ENCODE measurements at regions not wholly inside any gene's neighbourhood (a gene's known extent, or its start where the extent isn't known, plus 50 kb on each side); places are given as distances from the start of the nearest gene placed in this dataset.

GRCh38 chr2:240369801-240370585 lies 65.5 kb upstream of the GPC1 start:
- no peaks in the 10 kb centered on the region for H3K27me3 ChIP-seq (ENCODE audit: control insufficient read depth, insufficient read depth, low read length)
- no peaks in the 10 kb centered on the region for H3K36me3 ChIP-seq (ENCODE audit: control insufficient read depth, insufficient read depth, low read length)
- H3K27ac ChIP-seq (ENCODE audit: low read depth, low read length), result peak overlapping the region; percentile 84
- H3K9ac ChIP-seq (ENCODE audit: low read length), result no peak overlapping the region
- H3K4me3 ChIP-seq (ENCODE audit: low read length), result peak overlapping the region; percentile 0
- H3K4me1 ChIP-seq (ENCODE audit: control insufficient read depth, insufficient read depth, low read length), result peaks cover 24% of the 10 kb centered on the region

GRCh38 chr2:240371129-240372000 lies 64.1 kb upstream of the GPC1 start:
- no peak overlapping the region for H3K9ac ChIP-seq (ENCODE audit: low read length)
- peaks cover 24% of the 10 kb centered on the region for H3K4me1 ChIP-seq (ENCODE audit: control insufficient read depth, insufficient read depth, low read length)
- H3K4me3 ChIP-seq (ENCODE audit: low read length), result no peak overlapping the region
- peak overlapping the region; percentile 12 for H3K27ac ChIP-seq (ENCODE audit: low read depth, low read length)
- H3K27me3 ChIP-seq (ENCODE audit: control insufficient read depth, insufficient read depth, low read length), result no peaks in the 10 kb centered on the region
- H3K36me3 ChIP-seq (ENCODE audit: control insufficient read depth, insufficient read depth, low read length), result no peaks in the 10 kb centered on the region

- Histone ChIP-seq H3K4me3 (ENCODE audit: low read length) (no peak overlapping the region), H3K27ac (ENCODE audit: low read depth, low read length) (no peak overlapping the region), H3K4me1 (ENCODE audit: control insufficient read depth, insufficient read depth, low read length) (peaks cover 24% of the 10 kb centered on the region), H3K36me3 (ENCODE audit: control insufficient read depth, insufficient read depth, low read length) (no peaks in the 10 kb centered on the region), H3K9ac (ENCODE audit: low read length) (no peak overlapping the region), H3K27me3 (ENCODE audit: control insufficient read depth, insufficient read depth, low read length) (no peaks in the 10 kb centered on the region)
Measured at GRCh38 chr2:240372101-240372500, 63.4 kb upstream of the GPC1 start.

GRCh38 chr2:240373289-240373885 lies 62.1 kb upstream of the GPC1 start:
- Histone ChIP-seq H3K27me3 (ENCODE audit: control insufficient read depth, insufficient read depth, low read length) (no peaks in the 10 kb centered on the region), H3K4me3 (ENCODE audit: low read length) (no peak overlapping the region), H3K4me1 (ENCODE audit: control insufficient read depth, insufficient read depth, low read length) (peaks cover 24% of the 10 kb centered on the region), H3K27ac (ENCODE audit: low read depth, low read length) (peak overlapping the region; percentile 78), H3K9ac (ENCODE audit: low read length) (no peak overlapping the region), H3K36me3 (ENCODE audit: control insufficient read depth, insufficient read depth, low read length) (no peaks in the 10 kb centered on the region)

- Histone ChIP-seq H3K9ac (ENCODE audit: low read length) (no peak overlapping the region), H3K36me3 (ENCODE audit: control insufficient read depth, insufficient read depth, low read length) (no peaks in the 10 kb centered on the region), H3K27me3 (ENCODE audit: control insufficient read depth, insufficient read depth, low read length) (no peaks in the 10 kb centered on the region), H3K27ac (ENCODE audit: low read depth, low read length) (peak overlapping the region; percentile 78), H3K4me1 (ENCODE audit: control insufficient read depth, insufficient read depth, low read length) (peaks cover 24% of the 10 kb centered on the region), H3K4me3 (ENCODE audit: low read length) (peak overlapping the region; percentile 9)
Measured at GRCh38 chr2:240374085-240374907, 61.2 kb upstream of the GPC1 start.

- no peaks in the 10 kb centered on the region for H3K27me3 ChIP-seq (ENCODE audit: control insufficient read depth, insufficient read depth, low read length)
- H3K27ac ChIP-seq (ENCODE audit: low read depth, low read length), result peak overlapping the region; percentile 78
- no peaks in the 10 kb centered on the region for H3K36me3 ChIP-seq (ENCODE audit: control insufficient read depth, insufficient read depth, low read length)
- H3K4me3 ChIP-seq (ENCODE audit: low read length), result no peak overlapping the region
- no peak overlapping the region for H3K9ac ChIP-seq (ENCODE audit: low read length)
- peaks cover 18% of the 10 kb centered on the region for H3K4me1 ChIP-seq (ENCODE audit: control insufficient read depth, insufficient read depth, low read length)
Measured at GRCh38 chr2:240375024-240375645, 60.3 kb upstream of the GPC1 start.

- H3K4me3 ChIP-seq (ENCODE audit: low read length), result no peak overlapping the region
- no peak overlapping the region for H3K27ac ChIP-seq (ENCODE audit: low read depth, low read length)
- H3K36me3 ChIP-seq (ENCODE audit: control insufficient read depth, insufficient read depth, low read length), result no peaks in the 10 kb centered on the region
- no peaks in the 10 kb centered on the region for H3K27me3 ChIP-seq (ENCODE audit: control insufficient read depth, insufficient read depth, low read length)
- no peak overlapping the region for H3K9ac ChIP-seq (ENCODE audit: low read length)
- H3K4me1 ChIP-seq (ENCODE audit: control insufficient read depth, insufficient read depth, low read length), result peaks cover 14% of the 10 kb centered on the region
Measured at GRCh38 chr2:240376739-240377138, 58.7 kb upstream of the GPC1 start.

GRCh38 chr2:240377366-240377765 lies 58.1 kb upstream of the GPC1 start:
- no peaks in the 10 kb centered on the region for H3K27me3 ChIP-seq (ENCODE audit: control insufficient read depth, insufficient read depth, low read length)
- H3K4me1 ChIP-seq (ENCODE audit: control insufficient read depth, insufficient read depth, low read length), result peaks cover 14% of the 10 kb centered on the region
- H3K9ac ChIP-seq (ENCODE audit: low read length), result no peak overlapping the region
- H3K36me3 ChIP-seq (ENCODE audit: control insufficient read depth, insufficient read depth, low read length), result no peaks in the 10 kb centered on the region
- no peak overlapping the region for H3K27ac ChIP-seq (ENCODE audit: low read depth, low read length)
- H3K4me3 ChIP-seq (ENCODE audit: low read length), result no peak overlapping the region

GRCh38 chr2:240379089-240379636 lies 56.3 kb upstream of the GPC1 start:
- no peak overlapping the region for H3K9ac ChIP-seq (ENCODE audit: low read length)
- H3K36me3 ChIP-seq (ENCODE audit: control insufficient read depth, insufficient read depth, low read length), result no peaks in the 10 kb centered on the region
- H3K27me3 ChIP-seq (ENCODE audit: control insufficient read depth, insufficient read depth, low read length), result no peaks in the 10 kb centered on the region
- no peak overlapping the region for H3K27ac ChIP-seq (ENCODE audit: low read depth, low read length)
- peaks cover 7% of the 10 kb centered on the region for H3K4me1 ChIP-seq (ENCODE audit: control insufficient read depth, insufficient read depth, low read length)
- no peak overlapping the region for H3K4me3 ChIP-seq (ENCODE audit: low read length)

GRCh38 chr2:240383099-240383758 lies 52.2 kb upstream of the GPC1 start:
- no peaks in the 10 kb centered on the region for H3K36me3 ChIP-seq (ENCODE audit: control insufficient read depth, insufficient read depth, low read length)
- H3K27me3 ChIP-seq (ENCODE audit: control insufficient read depth, insufficient read depth, low read length), result no peaks in the 10 kb centered on the region
- H3K4me3 ChIP-seq (ENCODE audit: low read length), result no peak overlapping the region
- no peaks in the 10 kb centered on the region for H3K4me1 ChIP-seq (ENCODE audit: control insufficient read depth, insufficient read depth, low read length)
- H3K27ac ChIP-seq (ENCODE audit: low read depth, low read length), result no peak overlapping the region
- H3K9ac ChIP-seq (ENCODE audit: low read length), result no peak overlapping the region

All from rectal smooth muscle tissue (tissue), 1 donor.